Endothelial cell of umbilical vein (primary cell): ENCODE measurements at regions not wholly inside any gene's neighbourhood (a gene's known extent, or its start where the extent isn't known, plus 50 kb on each side); places are given as distances from the start of the nearest gene placed in this dataset.

Experiments used
- BruUV-seq: library from RNA; stranded (reverse); fragments of 400-500 nt; replicated peaks from 2 replicates; lab custom pipeline; 2021; lab: Mats Ljungman, UMichigan
- CTCF ChIA-PET: fragments of 300-600, 350-600 bp; sonication (Branson Sonifier 250); formaldehyde crosslinking; loops from one replicate; lab custom pipeline; 2021; ENCODE audit warnings: antibody characterized with exemption, inconsistent platforms; lab: Charles Lee
- POLR2A ChIA-PET: fragments of 300-600, 350-600 bp; sonication (Branson Sonifier 250); formaldehyde crosslinking; loops from one replicate; lab custom pipeline; 2021; ENCODE audit warnings: antibody characterized with exemption, inconsistent platforms; lab: Charles Lee
- DNase-seq: peaks from one replicate; pipeline ENCODE4 v3.0.0-alpha.2; 2011; ENCODE audit warnings: low read depth, low spot score
- FAIRE-seq: peaks from 2 replicates; lab custom pipeline; 2011; peaks lifted over from hg19 to GRCh38; lab: Jason Lieb, UNC
- H2AFZ ChIP-seq: 2 replicates; pipeline ENCODE4 v1.6.0; 2012; ENCODE audit warnings: low read depth, low read length, control low read depth, inconsistent platforms
- H3K27ac ChIP-seq: 2 replicates; pipeline ENCODE4 v1.5.1; 2011; ENCODE audit warnings: low read depth, mild to moderate bottlenecking, control low read depth, low read length, moderate library complexity; ENCODE audit not compliant: insufficient read depth
- H3K27me3 ChIP-seq, 2 experiments: 2 replicates each; pipeline versions ENCODE4 v1.6.0 to v1.6.1; 2011; ENCODE audit warnings: low read length in 2 of 2, mixed read lengths in 1 of 2; ENCODE audit not compliant: control insufficient read depth in 2 of 2, insufficient read depth in 2 of 2
- H3K36me3 ChIP-seq, 2 experiments: 2 replicates in 1 of 2; 3 replicates in 1 of 2; pipeline ENCODE4 v1.5.1; 2011; ENCODE audit warnings: low read length in 2 of 2, mild to moderate bottlenecking in 1 of 2, moderate library complexity in 1 of 2; ENCODE audit not compliant: control insufficient read depth in 2 of 2, insufficient read depth in 2 of 2; ENCODE audit errors: extremely low read depth in 1 of 2
- H3K4me1 ChIP-seq: 3 replicates; pipeline ENCODE4 v1.5.1; 2011; ENCODE audit warnings: mild to moderate bottlenecking, low read length; ENCODE audit not compliant: control insufficient read depth, insufficient read depth; ENCODE audit errors: extremely low read depth
- H3K4me2 ChIP-seq: 2 replicates; pipeline ENCODE4 v1.6.1; 2011; ENCODE audit warnings: low read length, control low read depth, mixed read lengths; ENCODE audit not compliant: insufficient read depth
- H3K4me3 ChIP-seq, 3 experiments: fragments of 200-600 bp in 1 of 3; sonication (generic), shearing (Covaris generic) in 1 of 3; replicated peaks in 1 of 3; 2 replicates each; pipeline ENCODE4 v1.5.1; 2011 to 2016; ENCODE audit warnings: control low read depth in 3 of 3, low read length in 3 of 3, mild to moderate bottlenecking in 2 of 3, inconsistent platforms in 1 of 3, low read depth in 1 of 3, moderate library complexity in 1 of 3; ENCODE audit not compliant: insufficient read depth in 1 of 3
- H3K79me2 ChIP-seq: 2 replicates; pipeline ENCODE4 v1.6.0; 2012; ENCODE audit warnings: low read length, inconsistent platforms; ENCODE audit not compliant: control insufficient read depth, insufficient read depth
- H3K9ac ChIP-seq: replicated peaks from 2 replicates; pipeline ENCODE3; 2011; ENCODE audit warnings: low read length, control low read depth; ENCODE audit not compliant: insufficient read depth; ENCODE audit errors: extremely low read depth
- H3K9me1 ChIP-seq: replicated peaks from 3 replicates; pipeline ENCODE4 v1.6.0; 2011; ENCODE audit warnings: mild to moderate bottlenecking, low read length; ENCODE audit not compliant: control insufficient read depth, insufficient read depth; ENCODE audit errors: extremely low read depth
- H3K9me3 ChIP-seq: replicated peaks from 2 replicates; pipeline ENCODE4 v1.5.1; 2012; ENCODE audit warnings: low read length, inconsistent platforms; ENCODE audit not compliant: control insufficient read depth, insufficient read depth
- H4K20me1 ChIP-seq: replicated peaks from 2 replicates; pipeline ENCODE3; 2011; ENCODE audit warnings: mild to moderate bottlenecking, low read length; ENCODE audit not compliant: control insufficient read depth, insufficient read depth; ENCODE audit errors: extremely low read depth
- EZH2 ChIP-seq: IDR thresholded peaks from 2 replicates; pipeline ENCODE4 v1.6.1; 2012; ENCODE audit warnings: borderline replicate concordance, low read depth, mild to moderate bottlenecking, moderate library complexity, low read length, inconsistent platforms; ENCODE audit not compliant: severe bottlenecking
- FOS ChIP-seq: IDR thresholded peaks from 2 replicates; pipeline ENCODE4 v1.6.1; 2011; ENCODE audit warnings: mild to moderate bottlenecking, low read length, moderate library complexity, borderline replicate concordance; ENCODE audit not compliant: insufficient read depth
- GATA2 ChIP-seq: IDR thresholded peaks from 2 replicates; pipeline ENCODE4 v1.7.0; 2011; ENCODE audit warnings: low read depth, mild to moderate bottlenecking, moderate library complexity, mixed read lengths, low read length; ENCODE audit not compliant: insufficient read length, insufficient read depth
- JUN ChIP-seq: IDR thresholded peaks from 2 replicates; pipeline ENCODE4 v1.6.1; 2011; ENCODE audit warnings: borderline replicate concordance, low read depth; ENCODE audit not compliant: insufficient read length, insufficient read depth
- MYC ChIP-seq: IDR thresholded peaks from one replicate; pipeline ENCODE4 v1.6.1; 2011; ENCODE audit warnings: mild to moderate bottlenecking, low read depth, low read length
- POLR2A ChIP-seq: IDR thresholded peaks from 2 replicates; pipeline ENCODE4 v1.6.1; 2012; ENCODE audit warnings: low read depth, mild to moderate bottlenecking, control low read depth, low read length
- POLR2AphosphoS5 ChIP-seq: IDR thresholded peaks from 2 replicates; pipeline ENCODE4 v1.6.1; 2012; ENCODE audit warnings: low read depth, mild to moderate bottlenecking, control low read depth, low read length, moderate library complexity; ENCODE audit not compliant: insufficient read depth
- dilution Hi-C: fragments of 300-500 bp; cut with MboI; formaldehyde crosslinking; loops from one replicate; pipeline ENCODE4 v1.15.0; 2019; ENCODE audit warnings: low sequenced_read_pairs; ENCODE audit not compliant: extremely low pct_ligation_motif_present
- intact Hi-C: fragments of 100-400 bp; cut with micrococcal nuclease; formaldehyde crosslinking; loops from one replicate; pipeline ENCODE4 v1.10.0; 2022
- TF ChIP-seq, protein P1 (sequence below): IDR thresholded peaks from 2 replicates; pipeline ENCODE4 v1.6.1; 2011; ENCODE audit not compliant: insufficient read depth, insufficient read length
- TF ChIP-seq, protein P2 (sequence below), 2 donors: IDR thresholded peaks; 1 replicate in 1 of 2; 2 replicates in 1 of 2; pipeline ENCODE4 v1.5.1; 2011; ENCODE audit warnings: low read length in 2 of 2, mild to moderate bottlenecking in 2 of 2, moderate library complexity in 2 of 2, control low read depth in 1 of 2, inconsistent platforms in 1 of 2, low read depth in 1 of 2; ENCODE audit not compliant: insufficient read depth in 1 of 2; ENCODE audit errors: extremely low read depth in 1 of 2

DNA sequence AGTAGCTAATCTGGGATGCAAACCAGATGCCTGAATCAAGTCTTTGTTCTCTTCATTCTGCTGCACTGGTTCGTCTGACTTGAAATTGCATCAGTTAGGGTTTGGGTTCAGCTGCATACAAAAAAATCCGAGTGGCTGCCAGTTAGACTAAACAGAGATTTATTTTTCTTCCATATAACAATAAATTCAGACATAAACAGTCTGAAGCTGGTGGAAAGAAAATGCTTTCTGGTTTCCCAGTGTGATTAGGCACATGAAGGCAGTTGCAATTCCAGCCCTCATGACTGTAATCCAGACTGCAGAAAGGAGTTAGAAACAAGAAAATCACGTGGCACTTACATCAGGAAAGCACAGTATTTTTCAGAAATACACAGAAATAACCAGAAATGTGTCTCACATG lies 930.7 kb downstream of the MCTP2 start:
- Histone ChIP-seq H2AFZ (no peak overlapping the region), H3K4me2 (no peak overlapping the region), H3K4me1 (peaks cover 7% of the 10 kb centered on the region), H3K27me3 (no peaks in the 10 kb centered on the region), H3K9ac (no peak overlapping the region), H3K4me3 (no peak overlapping the region), H3K79me2 (no peaks in the 10 kb centered on the region), H3K27ac (no peak overlapping the region), H4K20me1 (no peaks in the 10 kb centered on the region), H3K36me3 (no peaks in the 10 kb centered on the region), H3K9me1 (no peaks in the 10 kb centered on the region), H3K9me3 (no peaks in the 10 kb centered on the region)
- no peak for DNase-seq
- no TSS peak for BruUV-seq
- ChIA-PET CTCF (interaction anchor here (1.6 kb wide), 1 partner anchor 14 kb away, joined by 7 read pairs; no protein-coding TSS in a partner anchor), POLR2A (no interaction called here)
- dilution Hi-C loops (no loop called here), intact Hi-C loops (no loop called here)
- TF ChIP-seq JUN, result no peak
- no peak for FAIRE-seq

DNA sequence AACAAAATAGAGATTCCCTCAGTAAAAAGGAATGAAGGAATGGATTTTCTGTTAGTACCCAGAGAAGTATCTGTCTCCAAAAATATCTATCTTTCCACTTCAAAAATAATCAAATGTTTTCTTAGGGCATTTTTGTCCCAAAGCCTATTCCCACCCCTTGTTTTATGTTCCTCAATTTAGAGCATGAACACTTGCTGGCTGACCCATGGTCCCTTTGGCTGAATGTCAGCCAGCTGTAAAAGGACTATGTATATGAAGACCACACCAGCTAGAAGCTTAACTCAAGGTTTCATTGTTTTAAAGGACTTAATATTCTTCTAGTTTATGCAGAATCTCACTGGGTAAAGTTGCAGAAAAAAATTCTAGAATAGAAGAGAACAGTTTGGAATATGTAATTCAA lies 931.2 kb downstream of the MCTP2 start:
- Histone ChIP-seq H3K9me3 (no peaks in the 10 kb centered on the region), H3K4me2 (no peak overlapping the region), H3K27me3 (no peaks in the 10 kb centered on the region), H3K4me1 (peaks cover 7% of the 10 kb centered on the region), H3K36me3 (no peaks in the 10 kb centered on the region), H3K4me3 (no peak overlapping the region), H3K9ac (no peak overlapping the region), H3K79me2 (no peaks in the 10 kb centered on the region), H4K20me1 (no peaks in the 10 kb centered on the region), H3K27ac (no peak overlapping the region), H2AFZ (no peak overlapping the region), H3K9me1 (no peaks in the 10 kb centered on the region)
- intact Hi-C loops (no loop called here), dilution Hi-C loops (no loop called here)
- no peak for FAIRE-seq
- DNase-seq, result no peak
- POLR2A ChIA-PET, result no interaction called here
- CTCF ChIA-PET, result interaction anchor here (1.6 kb wide), 1 partner anchor 14 kb away, joined by 7 read pairs; no protein-coding TSS in a partner anchor
- TF ChIP-seq EZH2 (no peak), POLR2A (no peak), MYC (no peak), JUN (no peak), GATA2 (no peak), POLR2AphosphoS5 (no peak), FOS (no peak)
- TF ChIP-seq, protein P1, sequence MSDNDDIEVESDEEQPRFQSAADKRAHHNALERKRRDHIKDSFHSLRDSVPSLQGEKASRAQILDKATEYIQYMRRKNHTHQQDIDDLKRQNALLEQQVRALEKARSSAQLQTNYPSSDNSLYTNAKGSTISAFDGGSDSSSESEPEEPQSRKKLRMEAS, result no peak
- TF ChIP-seq, protein P2, sequence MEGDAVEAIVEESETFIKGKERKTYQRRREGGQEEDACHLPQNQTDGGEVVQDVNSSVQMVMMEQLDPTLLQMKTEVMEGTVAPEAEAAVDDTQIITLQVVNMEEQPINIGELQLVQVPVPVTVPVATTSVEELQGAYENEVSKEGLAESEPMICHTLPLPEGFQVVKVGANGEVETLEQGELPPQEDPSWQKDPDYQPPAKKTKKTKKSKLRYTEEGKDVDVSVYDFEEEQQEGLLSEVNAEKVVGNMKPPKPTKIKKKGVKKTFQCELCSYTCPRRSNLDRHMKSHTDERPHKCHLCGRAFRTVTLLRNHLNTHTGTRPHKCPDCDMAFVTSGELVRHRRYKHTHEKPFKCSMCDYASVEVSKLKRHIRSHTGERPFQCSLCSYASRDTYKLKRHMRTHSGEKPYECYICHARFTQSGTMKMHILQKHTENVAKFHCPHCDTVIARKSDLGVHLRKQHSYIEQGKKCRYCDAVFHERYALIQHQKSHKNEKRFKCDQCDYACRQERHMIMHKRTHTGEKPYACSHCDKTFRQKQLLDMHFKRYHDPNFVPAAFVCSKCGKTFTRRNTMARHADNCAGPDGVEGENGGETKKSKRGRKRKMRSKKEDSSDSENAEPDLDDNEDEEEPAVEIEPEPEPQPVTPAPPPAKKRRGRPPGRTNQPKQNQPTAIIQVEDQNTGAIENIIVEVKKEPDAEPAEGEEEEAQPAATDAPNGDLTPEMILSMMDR (IDR thresholded peaks at IDR 0.05; ENCODE audit: extremely low read depth in 1 of 2, insufficient read depth in 1 of 2, low read depth in 1 of 2, low read length in 2 of 2), result no peak
- no TSS peak for BruUV-seq
